GM21737 (cell line): ENCODE measurements at regions not wholly inside any gene's neighbourhood (a gene's known extent, or its start where the extent isn't known, plus 50 kb on each side); places are given as distances from the start of the nearest gene placed in this dataset.
"Not testable (repeated sequence)": the region's sequence is repeated elsewhere in the genome, so short reads cannot be mapped to it uniquely, and the experiment has no call there.

ENCODE experiments used
- ATAC-seq: cut with Tn5 transposase; IDR thresholded peaks from one replicate; pipeline ENCODE4 v1.9.1; 2021; ENCODE audit warnings: mild to moderate bottlenecking, moderate library complexity; ENCODE audit not compliant: unreplicated experiment

- ATAC-seq = no peak
Observed at GRCh38 chr7:149635561-149636329, 137.6 kb downstream of the ZNF467 start.

- ATAC-seq = no peak
Observed at GRCh38 chr7:149633976-149634945, 136.7 kb upstream of the ZNF746 start.

GRCh38 chr7:149628361-149629149 lies 130.9 kb upstream of the ZNF746 start:
- ATAC-seq = not testable (repeated sequence)

- ATAC-seq = no peak
Observed at GRCh38 chr7:149627911-149628310, 130.3 kb upstream of the ZNF746 start.

GRCh38 chr7:149626972-149627371 lies 129.4 kb upstream of the ZNF746 start:
- ATAC-seq = no peak

GRCh38 chr7:149625947-149626392 lies 128.4 kb upstream of the ZNF746 start:
- no peak for ATAC-seq

GRCh38 chr7:149625340-149625946 lies 127.8 kb upstream of the ZNF746 start:
- no peak for ATAC-seq

- peak; percentile 92 for ATAC-seq
Observed at GRCh38 chr7:149624419-149625339, 127.1 kb upstream of the ZNF746 start.

GRCh38 chr7:149624006-149624405 lies 126.4 kb upstream of the ZNF746 start:
- ATAC-seq = peak; percentile 10

GRCh38 chr7:149623262-149623997 lies 125.8 kb upstream of the ZNF746 start:
- ATAC-seq = not testable (repeated sequence)

- no peak for ATAC-seq
Observed at GRCh38 chr7:149622444-149623210, 125.0 kb upstream of the ZNF746 start.

GRCh38 chr7:149621776-149622175 lies 124.2 kb upstream of the ZNF746 start:
- no peak for ATAC-seq

GRCh38 chr7:149620961-149621360 lies 123.4 kb upstream of the ZNF746 start:
- ATAC-seq = peak; percentile 34

- no peak for ATAC-seq
Observed at GRCh38 chr7:149616898-149617297, 119.3 kb upstream of the ZNF746 start.

- ATAC-seq = no peak
Observed at GRCh38 chr7:149615690-149616270, 118.2 kb upstream of the ZNF746 start.

- ATAC-seq = no peak
Observed at GRCh38 chr7:149610441-149611011, 112.9 kb upstream of the ZNF746 start.

- no peak for ATAC-seq
Observed at GRCh38 chr7:149608168-149608567, 110.6 kb upstream of the ZNF746 start.
